NCI-H1092 (cell line): ENCODE measurements at regions not wholly inside any gene's neighbourhood (a gene's known extent, or its start where the extent isn't known, plus 50 kb on each side); places are given as distances from the start of the nearest gene placed in this dataset.

Source experiments
- DNase-seq: peaks from one replicate; lab custom pipeline; 2025; lab: John Stamatoyannopoulos, UW

GRCh38 chr3:10738688-10739372, 77.2 kb upstream of the SLC6A11 start:
- peak; percentile 60 for DNase-seq

- no peak for DNase-seq
Measured at GRCh38 chr3:10740954-10741353, 75.1 kb upstream of the SLC6A11 start.

- no peak for DNase-seq
Measured at GRCh38 chr3:10741891-10742671, 73.9 kb upstream of the SLC6A11 start.

GRCh38 chr3:10743366-10744097, 72.5 kb upstream of the SLC6A11 start:
- no peak for DNase-seq

- DNase-seq = no peak
Measured at GRCh38 chr3:10744098-10744465, 71.9 kb upstream of the SLC6A11 start.

GRCh38 chr3:10745392-10745791, 70.6 kb upstream of the SLC6A11 start:
- no peak for DNase-seq

GRCh38 chr3:10746001-10746400, 70.0 kb upstream of the SLC6A11 start:
- DNase-seq = no peak

GRCh38 chr3:10746684-10747083, 69.3 kb upstream of the SLC6A11 start:
- no peak for DNase-seq

- no peak for DNase-seq
Measured at GRCh38 chr3:10747341-10747740, 68.7 kb upstream of the SLC6A11 start.

- no peak for DNase-seq
Measured at GRCh38 chr3:10748040-10748439, 68.0 kb upstream of the SLC6A11 start.

- DNase-seq = no peak
Measured at GRCh38 chr3:10753964-10754363, 62.1 kb upstream of the SLC6A11 start.

GRCh38 chr3:10756546-10756945, 59.5 kb upstream of the SLC6A11 start:
- DNase-seq = no peak

GRCh38 chr3:10757021-10757820, 58.8 kb upstream of the SLC6A11 start:
- no peak for DNase-seq

GRCh38 chr3:10757821-10758130, 58.3 kb upstream of the SLC6A11 start:
- no peak for DNase-seq

- DNase-seq = peak; percentile 40
Measured at GRCh38 chr3:10758304-10759037, 57.6 kb upstream of the SLC6A11 start.

GRCh38 chr3:10759495-10759894, 56.5 kb upstream of the SLC6A11 start:
- DNase-seq = no peak

GRCh38 chr3:10760199-10760598, 55.8 kb upstream of the SLC6A11 start:
- DNase-seq = no peak

- no peak for DNase-seq
Measured at GRCh38 chr3:10761583-10761982, 54.4 kb upstream of the SLC6A11 start.

GRCh38 chr3:10762116-10762515, 53.9 kb upstream of the SLC6A11 start:
- DNase-seq = no peak

GRCh38 chr3:10762611-10763247, 53.3 kb upstream of the SLC6A11 start:
- no peak for DNase-seq

- no peak for DNase-seq
Measured at GRCh38 chr3:10763248-10763620, 52.8 kb upstream of the SLC6A11 start.
